GM23338 (cell line): ENCODE measurements at regions not wholly inside any gene's neighbourhood (a gene's known extent, or its start where the extent isn't known, plus 50 kb on each side); places are given as distances from the start of the nearest gene placed in this dataset.

ENCODE experiments used
- ATAC-seq: fragments of 200-7000 bp; cut with Tn5 transposase; 3 replicates; pipeline ENCODE4 v1.9.1; 2020
- DNase-seq: peaks from one replicate; pipeline ENCODE4 v3.0.0-alpha.2; 2015; ENCODE audit warnings: low spot score
- H2AFZ ChIP-seq: fragments of 200-600 bp; sonication (generic); 2 replicates; pipeline ENCODE4 v1.8.0; 2016; ENCODE audit warnings: antibody characterized with exemption, mild to moderate bottlenecking, moderate library complexity
- H3F3A ChIP-seq: fragments of 200-600 bp; sonication (generic); replicated peaks from 2 replicates; pipeline ENCODE4 v1.8.0; 2017; ENCODE audit warnings: antibody characterized with exemption, mixed run types, low read depth
- H3K27ac ChIP-seq: fragments of 200-600 bp; sonication (generic); 2 replicates; pipeline ENCODE4 v1.6.1; 2016; ENCODE audit warnings: low read depth
- H3K27me3 ChIP-seq: fragments of 200-600 bp; sonication (generic); 2 replicates; pipeline ENCODE4 v1.8.0; 2016; ENCODE audit warnings: mild to moderate bottlenecking, mixed run types, moderate library complexity; ENCODE audit not compliant: insufficient read depth
- H3K36me3 ChIP-seq: fragments of 200-600 bp; sonication (generic); 2 replicates; pipeline ENCODE4 v1.8.0; 2016; ENCODE audit warnings: mild to moderate bottlenecking; ENCODE audit not compliant: insufficient read depth
- H3K4me1 ChIP-seq: fragments of 200-600 bp; sonication (generic); 2 replicates; pipeline ENCODE4 v1.8.0; 2016; ENCODE audit warnings: mild to moderate bottlenecking, moderate library complexity; ENCODE audit not compliant: insufficient read depth
- H3K4me2 ChIP-seq: fragments of 200-600 bp; sonication (generic); 2 replicates; pipeline ENCODE4 v1.7.1; 2017; ENCODE audit warnings: mixed run types
- H3K4me3 ChIP-seq: fragments of 200-600 bp; sonication (generic); 2 replicates; pipeline ENCODE4 v1.6.1; 2016; ENCODE audit warnings: mixed run types
- H3K79me2 ChIP-seq: fragments of 200-600 bp; sonication (generic); replicated peaks from 2 replicates; pipeline ENCODE4 v1.8.0; 2017; ENCODE audit warnings: mild to moderate bottlenecking; ENCODE audit not compliant: insufficient read depth
- H3K9me2 ChIP-seq: fragments of 200-600 bp; sonication (generic); 2 replicates; pipeline ENCODE4 v1.8.0; 2017; ENCODE audit not compliant: insufficient read depth
- H4K20me1 ChIP-seq: fragments of 200-600 bp; sonication (generic); replicated peaks from 2 replicates; pipeline ENCODE4 v1.8.0; 2017; ENCODE audit warnings: mild to moderate bottlenecking; ENCODE audit not compliant: insufficient read depth
- H3K27ac Mint-ChIP-seq: 2 replicates; pipeline ENCODE4 v1.8.0; 2020; ENCODE audit warnings: inconsistent platforms, mild to moderate bottlenecking, moderate library complexity, mixed read lengths
- H3K27me3 Mint-ChIP-seq: 3 replicates; pipeline ENCODE4 v1.8.0; 2022; ENCODE audit warnings: low read depth, mild to moderate bottlenecking, moderate library complexity, mixed read lengths, inconsistent platforms; ENCODE audit not compliant: insufficient read depth, poor library complexity
- H3K36me3 Mint-ChIP-seq: 3 replicates; pipeline ENCODE4 v1.8.0; 2021; ENCODE audit warnings: low read depth, mild to moderate bottlenecking, inconsistent platforms, moderate library complexity, mixed read lengths
- H3K4me1 Mint-ChIP-seq: 3 replicates; pipeline ENCODE4 v1.8.0; 2020; ENCODE audit warnings: mild to moderate bottlenecking, inconsistent platforms, mixed read lengths
- H3K4me3 Mint-ChIP-seq: 3 replicates; pipeline ENCODE4 v1.8.0; 2021; ENCODE audit warnings: moderate library complexity, mild to moderate bottlenecking, inconsistent platforms, mixed read lengths
- H3K9me3 Mint-ChIP-seq: 3 replicates; pipeline ENCODE4 v1.8.0; 2020; ENCODE audit warnings: moderate library complexity, mild to moderate bottlenecking, inconsistent platforms, mixed read lengths
- CREB1 ChIP-seq: fragments of 250-450 bp; sonication (Bioruptor Pico); IDR thresholded peaks from 2 replicates; pipeline ENCODE4 v1.5.0; 2020; ENCODE audit warnings: low read depth, mild to moderate bottlenecking, moderate library complexity
- ETS1 ChIP-seq: IDR thresholded peaks from 2 replicates; pipeline ENCODE4 v1.6.1; 2016; ENCODE audit warnings: antibody characterized with exemption
- JUNB ChIP-seq: IDR thresholded peaks from one replicate; pipeline ENCODE4 v1.6.1; 2016; ENCODE audit warnings: antibody characterized with exemption; ENCODE audit not compliant: unreplicated experiment
- POLR2AphosphoS5 ChIP-seq: IDR thresholded peaks from 2 replicates; pipeline ENCODE4 v1.6.1; 2016; ENCODE audit warnings: antibody characterized with exemption, low read depth
- STAT1 ChIP-seq: IDR thresholded peaks from one replicate; pipeline ENCODE4 v1.6.1; 2016; ENCODE audit warnings: antibody characterized with exemption; ENCODE audit not compliant: unreplicated experiment
- ZNF114 ChIP-seq: fragments of 250-450 bp; sonication (Bioruptor Pico); IDR thresholded peaks from 2 replicates; pipeline ENCODE4 v1.5.0; 2020; ENCODE audit warnings: mild to moderate bottlenecking, moderate library complexity
- ZNF331 ChIP-seq: fragments of 250-450 bp; sonication (Bioruptor Pico); IDR thresholded peaks from 2 replicates; pipeline ENCODE4 v1.5.0; 2020; ENCODE audit warnings: low read depth, mild to moderate bottlenecking, moderate library complexity
- TF ChIP-seq, protein P1 (sequence below), 2 experiments: fragments of 200-600 bp in 1 of 2; sonication (generic) in 1 of 2; conservative IDR thresholded peaks; 2 replicates each; pipeline versions ENCODE4 v1.5.1 to v1.6.1; 2016 to 2017; ENCODE audit warnings: antibody characterized with exemption in 2 of 2, low read depth in 2 of 2, mild to moderate bottlenecking in 2 of 2, moderate library complexity in 1 of 2
- TF ChIP-seq, protein P2 (sequence below): IDR thresholded peaks from one replicate; pipeline ENCODE4 v1.6.1; 2018; ENCODE audit warnings: antibody characterized with exemption; ENCODE audit not compliant: unreplicated experiment

DNA sequence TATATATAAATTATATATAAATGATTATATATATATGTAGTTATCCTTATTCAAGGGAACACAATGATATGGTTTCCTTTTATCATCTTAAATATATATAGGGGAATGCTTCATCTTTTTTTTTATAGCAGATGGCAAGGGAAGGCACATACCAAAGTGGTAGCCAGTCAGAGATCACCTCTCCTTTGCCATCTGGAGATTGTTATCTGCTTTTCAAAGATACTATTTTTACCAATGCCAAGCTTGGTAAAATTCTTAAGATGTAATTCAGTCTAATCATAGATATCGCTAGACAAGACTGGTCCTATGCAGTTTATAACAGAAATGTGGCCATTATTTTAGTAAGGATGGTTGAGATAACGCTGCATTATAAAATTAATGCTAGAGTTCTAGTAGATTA is 64.7 kb upstream of the DSEL start (continued):
- TF ChIP-seq ETS1: no peak
- no peak for TF ChIP-seq JUNB
- no peak for TF ChIP-seq STAT1

GRCh38 chr18:67577386-67577785 is 60.9 kb upstream of the DSEL start:
- peaks cover 9% of the 10 kb centered on the region for H3K4me1 ChIP-seq
- Mint-ChIP-seq H3K36me3 (no peaks in the 10 kb centered on the region), H3K4me3 (no peak overlapping the region), H3K4me1 (peaks cover 15% of the 10 kb centered on the region), H3K27ac (no peak overlapping the region), H3K27me3 (peaks cover 2% of the 10 kb centered on the region), H3K9me3 (no peaks in the 10 kb centered on the region)
- H3K36me3 ChIP-seq: no peaks in the 10 kb centered on the region
- ATAC-seq (no peak), DNase-seq (no peak)
- TF ChIP-seq ZNF114 (CRISPR knock-in tag) (no peak), POLR2AphosphoS5 (no peak), JUNB (no peak), ZNF331 (CRISPR knock-in tag) (no peak), CREB1 (CRISPR knock-in tag) (no peak), STAT1 (no peak)
- TF ChIP-seq, protein P1, sequence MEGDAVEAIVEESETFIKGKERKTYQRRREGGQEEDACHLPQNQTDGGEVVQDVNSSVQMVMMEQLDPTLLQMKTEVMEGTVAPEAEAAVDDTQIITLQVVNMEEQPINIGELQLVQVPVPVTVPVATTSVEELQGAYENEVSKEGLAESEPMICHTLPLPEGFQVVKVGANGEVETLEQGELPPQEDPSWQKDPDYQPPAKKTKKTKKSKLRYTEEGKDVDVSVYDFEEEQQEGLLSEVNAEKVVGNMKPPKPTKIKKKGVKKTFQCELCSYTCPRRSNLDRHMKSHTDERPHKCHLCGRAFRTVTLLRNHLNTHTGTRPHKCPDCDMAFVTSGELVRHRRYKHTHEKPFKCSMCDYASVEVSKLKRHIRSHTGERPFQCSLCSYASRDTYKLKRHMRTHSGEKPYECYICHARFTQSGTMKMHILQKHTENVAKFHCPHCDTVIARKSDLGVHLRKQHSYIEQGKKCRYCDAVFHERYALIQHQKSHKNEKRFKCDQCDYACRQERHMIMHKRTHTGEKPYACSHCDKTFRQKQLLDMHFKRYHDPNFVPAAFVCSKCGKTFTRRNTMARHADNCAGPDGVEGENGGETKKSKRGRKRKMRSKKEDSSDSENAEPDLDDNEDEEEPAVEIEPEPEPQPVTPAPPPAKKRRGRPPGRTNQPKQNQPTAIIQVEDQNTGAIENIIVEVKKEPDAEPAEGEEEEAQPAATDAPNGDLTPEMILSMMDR (conservative IDR thresholded peaks at IDR 0.05; ENCODE audit: low read depth in 2 of 2): no peak
- H3K27me3 ChIP-seq: no peaks in the 10 kb centered on the region
- no peaks in the 10 kb centered on the region for H3F3A ChIP-seq
- H3K27ac ChIP-seq: no peak overlapping the region
- peaks cover 3% of the 10 kb centered on the region; the same call in 1 of the 2 replicates for H3K9me2 ChIP-seq
- no peaks in the 10 kb centered on the region for H3K79me2 ChIP-seq
- H2AFZ ChIP-seq: no peak overlapping the region
- H3K4me2 ChIP-seq: no peak overlapping the region
- H3K4me3 ChIP-seq: no peak overlapping the region
- H4K20me1 ChIP-seq: no peaks in the 10 kb centered on the region

DNA sequence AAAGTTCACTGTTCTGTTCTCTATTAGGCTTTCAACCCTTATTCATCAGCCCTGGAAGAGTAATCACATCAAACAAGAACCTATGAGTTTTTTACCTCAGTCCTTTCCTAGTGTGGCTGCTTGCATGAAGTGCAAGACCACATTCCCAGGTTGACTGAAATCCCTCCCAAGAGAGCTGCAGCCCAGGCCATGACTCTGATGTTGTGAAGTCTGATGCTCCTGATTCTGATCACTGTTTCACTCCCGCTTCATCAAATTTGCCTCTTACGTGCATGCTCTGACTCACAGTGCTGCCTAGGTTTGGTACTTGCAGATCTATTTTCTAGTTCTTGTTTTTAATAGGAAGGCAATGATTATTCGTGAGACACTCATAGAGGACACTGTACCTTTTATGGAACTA is 58.2 kb upstream of the DSEL start:
- Histone ChIP-seq H3K4me2 (no peak overlapping the region), H2AFZ (peak overlapping the region; percentile 30; the same call in 1 of the 2 replicates), H3K79me2 (no peaks in the 10 kb centered on the region), H3F3A (no peaks in the 10 kb centered on the region), H3K27ac (no peak overlapping the region), H3K4me1 (peaks cover 4% of the 10 kb centered on the region; the same call in 1 of the 2 replicates), H3K36me3 (no peaks in the 10 kb centered on the region), H3K9me2 (peaks cover under 1% of the 10 kb centered on the region; the same call in 1 of the 2 replicates), H3K4me3 (no peak overlapping the region), H3K27me3 (no peaks in the 10 kb centered on the region), H4K20me1 (no peaks in the 10 kb centered on the region)
- Mint-ChIP-seq H3K27me3 (no peaks in the 10 kb centered on the region), H3K27ac (no peak overlapping the region), H3K9me3 (no peaks in the 10 kb centered on the region), H3K36me3 (no peaks in the 10 kb centered on the region), H3K4me1 (peaks cover 6% of the 10 kb centered on the region; the same call in 2 of the 3 replicates), H3K4me3 (no peak overlapping the region)
- ATAC-seq: peak; percentile 37; the same call in 2 of the 3 replicates
- DNase-seq: peak; percentile 11
- TF ChIP-seq, protein P2, sequence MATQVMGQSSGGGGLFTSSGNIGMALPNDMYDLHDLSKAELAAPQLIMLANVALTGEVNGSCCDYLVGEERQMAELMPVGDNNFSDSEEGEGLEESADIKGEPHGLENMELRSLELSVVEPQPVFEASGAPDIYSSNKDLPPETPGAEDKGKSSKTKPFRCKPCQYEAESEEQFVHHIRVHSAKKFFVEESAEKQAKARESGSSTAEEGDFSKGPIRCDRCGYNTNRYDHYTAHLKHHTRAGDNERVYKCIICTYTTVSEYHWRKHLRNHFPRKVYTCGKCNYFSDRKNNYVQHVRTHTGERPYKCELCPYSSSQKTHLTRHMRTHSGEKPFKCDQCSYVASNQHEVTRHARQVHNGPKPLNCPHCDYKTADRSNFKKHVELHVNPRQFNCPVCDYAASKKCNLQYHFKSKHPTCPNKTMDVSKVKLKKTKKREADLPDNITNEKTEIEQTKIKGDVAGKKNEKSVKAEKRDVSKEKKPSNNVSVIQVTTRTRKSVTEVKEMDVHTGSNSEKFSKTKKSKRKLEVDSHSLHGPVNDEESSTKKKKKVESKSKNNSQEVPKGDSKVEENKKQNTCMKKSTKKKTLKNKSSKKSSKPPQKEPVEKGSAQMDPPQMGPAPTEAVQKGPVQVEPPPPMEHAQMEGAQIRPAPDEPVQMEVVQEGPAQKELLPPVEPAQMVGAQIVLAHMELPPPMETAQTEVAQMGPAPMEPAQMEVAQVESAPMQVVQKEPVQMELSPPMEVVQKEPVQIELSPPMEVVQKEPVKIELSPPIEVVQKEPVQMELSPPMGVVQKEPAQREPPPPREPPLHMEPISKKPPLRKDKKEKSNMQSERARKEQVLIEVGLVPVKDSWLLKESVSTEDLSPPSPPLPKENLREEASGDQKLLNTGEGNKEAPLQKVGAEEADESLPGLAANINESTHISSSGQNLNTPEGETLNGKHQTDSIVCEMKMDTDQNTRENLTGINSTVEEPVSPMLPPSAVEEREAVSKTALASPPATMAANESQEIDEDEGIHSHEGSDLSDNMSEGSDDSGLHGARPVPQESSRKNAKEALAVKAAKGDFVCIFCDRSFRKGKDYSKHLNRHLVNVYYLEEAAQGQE: no peak
- no peak for TF ChIP-seq CREB1 (CRISPR knock-in tag)
